Activated T-cell treated with anti-CD3 and anti-CD28 coated beads, Interleukin-2, amount 50 U/mL, for 4 hours (primary cell): ENCODE measurements at regions not wholly inside any gene's neighbourhood (a gene's known extent, or its start where the extent isn't known, plus 50 kb on each side); places are given as distances from the start of the nearest gene placed in this dataset.

Experiments used
- ATAC-seq, 2 donors: fragments of 200-7000 bp; cut with Tn5 transposase; one replicate each; pipeline ENCODE4 v1.10.0; 2021
- DNase-seq: peaks from one replicate; pipeline ENCODE4 v3.0.0-alpha.2; 2020
- H3K27me3 Mint-ChIP-seq: one replicate; pipeline ENCODE4 v1.8.0; 2021; ENCODE audit warnings: low read depth, mixed read lengths
- H3K36me3 Mint-ChIP-seq: one replicate; pipeline ENCODE4 v1.8.0; 2022; ENCODE audit warnings: mixed read lengths; ENCODE audit not compliant: insufficient read depth
- H3K4me1 Mint-ChIP-seq: one replicate; pipeline ENCODE4 v1.8.0; 2021; ENCODE audit warnings: low read depth, mixed read lengths
- H3K4me3 Mint-ChIP-seq: one replicate; pipeline ENCODE4 v1.8.0; 2021; ENCODE audit warnings: mild to moderate bottlenecking, moderate library complexity, mixed read lengths
- H3K9me3 Mint-ChIP-seq: one replicate; pipeline ENCODE4 v1.8.0; 2021; ENCODE audit warnings: mixed read lengths

GRCh38 chr4:181307824-181308223 is 935.4 kb upstream of the TENM3 start:
- no peak for ATAC-seq
- H3K4me1 Mint-ChIP-seq = no peaks in the 10 kb centered on the region
- no peak overlapping the region for H3K4me3 Mint-ChIP-seq
- H3K9me3 Mint-ChIP-seq = no peaks in the 10 kb centered on the region
- no peaks in the 10 kb centered on the region for H3K27me3 Mint-ChIP-seq
- DNase-seq = no peak
- H3K36me3 Mint-ChIP-seq = no peaks in the 10 kb centered on the region

- no peaks in the 10 kb centered on the region for H3K36me3 Mint-ChIP-seq
- H3K4me1 Mint-ChIP-seq = no peaks in the 10 kb centered on the region
- DNase-seq (no peak), ATAC-seq (no peak)
- H3K9me3 Mint-ChIP-seq = no peaks in the 10 kb centered on the region
- no peaks in the 10 kb centered on the region for H3K27me3 Mint-ChIP-seq
- no peak overlapping the region for H3K4me3 Mint-ChIP-seq
Measured at GRCh38 chr4:181308476-181309312, 934.5 kb upstream of the TENM3 start.

DNA sequence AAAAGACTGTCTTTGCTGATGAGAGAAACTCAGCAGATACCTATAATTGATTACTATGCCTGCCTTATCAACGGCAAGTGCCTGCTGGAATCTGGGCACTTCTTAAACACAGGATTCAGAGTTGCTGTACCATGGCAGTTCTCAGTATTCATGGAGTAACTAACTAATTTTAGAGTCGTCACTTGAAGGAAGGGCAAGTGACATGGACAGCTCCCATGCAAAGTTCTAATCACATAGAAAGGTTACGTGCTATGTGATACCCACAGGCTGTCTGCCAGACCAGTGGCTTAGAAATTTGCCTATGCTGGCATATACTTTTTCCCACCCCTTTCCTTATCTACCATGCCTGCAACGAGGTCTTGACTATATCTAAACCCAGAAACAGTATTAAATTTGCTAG is 931.1 kb upstream of the TENM3 start:
- DNase-seq (no peak), ATAC-seq (no peak)
- Mint-ChIP-seq H3K27me3 (no peaks in the 10 kb centered on the region), H3K9me3 (no peaks in the 10 kb centered on the region), H3K4me3 (no peak overlapping the region), H3K4me1 (no peaks in the 10 kb centered on the region), H3K36me3 (no peaks in the 10 kb centered on the region)

DNA sequence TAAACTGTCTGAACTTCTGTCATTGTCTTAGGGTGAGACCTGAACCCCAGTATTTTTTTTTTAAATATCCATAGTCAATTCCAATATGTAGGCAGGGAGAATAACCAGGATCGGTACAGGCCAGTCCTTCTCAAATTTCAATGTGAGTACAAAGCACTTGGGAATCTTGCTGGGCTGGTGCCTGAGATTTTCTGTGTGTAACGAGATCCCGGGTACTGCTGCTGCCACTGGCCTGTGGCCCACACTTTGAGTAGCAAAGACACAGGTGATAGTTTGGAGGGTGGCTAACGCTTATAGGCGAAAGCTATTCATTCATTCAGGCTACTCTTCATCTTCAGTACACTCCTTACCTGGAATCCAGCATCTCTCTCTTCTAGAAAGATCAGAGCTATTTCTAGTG is 923.6 kb upstream of the TENM3 start:
- H3K9me3 Mint-ChIP-seq = no peaks in the 10 kb centered on the region
- no peak for DNase-seq
- no peak overlapping the region for H3K4me3 Mint-ChIP-seq
- ATAC-seq = no peak
- no peaks in the 10 kb centered on the region for H3K27me3 Mint-ChIP-seq
- H3K36me3 Mint-ChIP-seq = no peaks in the 10 kb centered on the region
- no peaks in the 10 kb centered on the region for H3K4me1 Mint-ChIP-seq

- no peak overlapping the region for H3K4me3 Mint-ChIP-seq
- no peak for DNase-seq
- peaks cover 10% of the 10 kb centered on the region for H3K9me3 Mint-ChIP-seq
- H3K36me3 Mint-ChIP-seq = no peaks in the 10 kb centered on the region
- no peaks in the 10 kb centered on the region for H3K4me1 Mint-ChIP-seq
- ATAC-seq = no peak
- H3K27me3 Mint-ChIP-seq = no peaks in the 10 kb centered on the region
Measured at GRCh38 chr4:181323061-181323460, 920.1 kb upstream of the TENM3 start.

DNA sequence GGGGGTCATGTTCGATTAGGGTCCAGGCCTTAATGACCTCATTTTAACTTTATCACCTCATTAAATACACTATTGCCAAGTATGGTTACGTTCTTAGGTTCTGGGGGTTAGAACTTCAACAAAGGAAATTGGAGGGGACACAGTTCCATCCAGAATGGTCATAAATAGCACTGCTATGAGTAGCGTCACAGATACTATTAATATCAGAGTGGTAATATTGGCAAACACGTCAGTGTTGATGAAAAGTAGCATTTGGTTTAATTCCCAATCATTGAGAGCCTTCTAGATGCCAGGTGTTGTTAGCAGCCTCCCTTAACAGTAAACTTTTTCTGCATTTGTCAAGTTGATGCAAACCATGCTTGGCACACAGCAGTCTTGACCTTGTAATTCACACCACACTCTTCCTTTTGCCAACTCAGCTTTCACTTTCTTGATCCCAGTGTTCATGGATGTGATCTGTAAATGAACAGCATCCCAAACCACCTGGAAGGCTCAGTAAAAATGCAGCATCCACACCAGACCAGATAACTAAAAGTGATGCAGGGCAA is 912.5 kb upstream of the TENM3 start:
- Mint-ChIP-seq H3K9me3 (peaks cover 16% of the 10 kb centered on the region), H3K27me3 (no peaks in the 10 kb centered on the region), H3K36me3 (no peaks in the 10 kb centered on the region), H3K4me1 (no peaks in the 10 kb centered on the region), H3K4me3 (no peak overlapping the region)
- ATAC-seq (no peak), DNase-seq (no peak)

DNA sequence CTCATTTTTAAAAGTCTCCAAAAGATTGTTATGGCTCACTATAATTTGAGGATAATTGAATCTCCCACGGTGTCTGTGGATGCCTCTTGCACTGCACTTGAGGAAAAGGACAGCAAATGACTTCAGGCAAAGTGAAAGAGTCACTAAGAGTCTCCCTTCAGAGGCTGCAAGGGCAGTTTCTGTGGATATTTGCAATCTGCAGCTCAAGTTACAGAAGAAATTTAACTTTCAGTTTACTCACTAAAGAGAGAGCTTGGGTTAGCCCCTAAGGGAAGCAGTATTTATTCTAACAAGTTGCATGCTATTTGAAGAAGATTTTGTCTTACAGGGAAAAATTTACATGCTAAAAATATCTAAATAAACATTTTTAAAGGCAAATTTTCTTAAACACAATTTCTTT is 912.0 kb upstream of the TENM3 start:
- DNase-seq = no peak
- no peak overlapping the region for H3K4me3 Mint-ChIP-seq
- ATAC-seq = no peak
- H3K9me3 Mint-ChIP-seq = peaks cover 16% of the 10 kb centered on the region
- no peaks in the 10 kb centered on the region for H3K4me1 Mint-ChIP-seq
- no peaks in the 10 kb centered on the region for H3K36me3 Mint-ChIP-seq
- H3K27me3 Mint-ChIP-seq = no peaks in the 10 kb centered on the region

DNA sequence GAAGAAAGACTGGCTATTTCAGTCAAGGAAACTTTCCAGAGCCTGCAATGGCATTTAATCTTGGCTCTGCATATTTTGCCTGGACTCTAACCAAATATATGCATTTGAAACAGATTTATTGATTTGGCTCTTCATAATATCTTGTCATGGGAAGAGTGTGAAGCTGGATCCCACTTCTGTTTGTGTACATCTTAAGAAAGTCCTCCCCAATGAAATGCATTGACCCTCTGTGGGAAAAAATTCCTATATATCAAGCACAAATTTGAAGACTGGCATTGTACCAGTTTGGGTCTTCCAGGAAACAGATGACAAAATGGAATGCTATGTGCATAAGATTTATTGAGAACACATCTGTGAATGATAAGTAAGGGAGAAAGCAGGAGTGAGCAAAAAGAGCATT is 897.3 kb upstream of the TENM3 start:
- no peaks in the 10 kb centered on the region for H3K4me1 Mint-ChIP-seq
- H3K36me3 Mint-ChIP-seq = no peaks in the 10 kb centered on the region
- ATAC-seq = no peak
- H3K4me3 Mint-ChIP-seq = no peak overlapping the region
- H3K9me3 Mint-ChIP-seq = peaks cover 5% of the 10 kb centered on the region
- no peaks in the 10 kb centered on the region for H3K27me3 Mint-ChIP-seq
- no peak for DNase-seq

DNA sequence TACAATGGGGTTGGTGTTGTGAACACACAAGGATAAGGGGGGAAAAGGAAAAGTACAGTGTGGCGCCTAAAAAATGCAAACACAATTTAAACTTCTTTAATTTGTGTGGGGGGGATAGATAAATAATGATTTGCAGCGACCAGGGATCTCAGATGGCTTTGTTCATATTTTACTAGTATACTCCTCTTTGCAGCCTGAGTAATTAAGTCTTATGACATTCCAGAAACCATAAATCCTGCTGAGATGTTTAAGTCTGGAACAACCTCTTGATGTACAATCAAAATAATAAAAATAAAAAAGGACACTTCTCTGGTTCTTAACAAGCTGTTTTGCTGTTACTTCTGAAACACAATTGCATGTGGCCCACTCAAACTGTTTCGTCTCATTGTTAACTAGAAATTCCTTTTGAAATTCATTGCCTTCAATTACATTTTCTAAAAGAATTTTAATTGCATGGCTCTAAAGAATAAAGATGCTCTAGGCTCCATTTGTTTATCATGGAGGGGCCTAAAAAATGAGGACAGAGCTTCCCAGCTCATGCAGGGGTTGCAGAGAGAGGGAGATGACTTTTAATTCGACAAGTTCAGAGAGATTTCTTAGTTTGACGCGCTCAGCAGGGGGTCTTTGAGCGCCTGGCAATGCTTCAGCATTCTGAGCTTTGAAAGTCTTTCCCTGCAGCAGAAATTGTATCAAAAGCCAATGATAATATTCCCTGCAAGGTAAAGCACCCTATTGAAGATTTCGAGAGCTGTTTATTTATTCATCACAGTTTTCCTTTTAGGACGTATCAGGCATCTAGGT is 892.4 kb upstream of the TENM3 start:
- Mint-ChIP-seq H3K4me3 (no peak overlapping the region), H3K36me3 (no peaks in the 10 kb centered on the region), H3K9me3 (peaks cover 5% of the 10 kb centered on the region), H3K27me3 (no peaks in the 10 kb centered on the region), H3K4me1 (no peaks in the 10 kb centered on the region)
- DNase-seq (no peak), ATAC-seq (no peak)

- H3K4me1 Mint-ChIP-seq = no peaks in the 10 kb centered on the region
- no peaks in the 10 kb centered on the region for H3K27me3 Mint-ChIP-seq
- DNase-seq = no peak
- no peaks in the 10 kb centered on the region for H3K36me3 Mint-ChIP-seq
- no peak overlapping the region for H3K4me3 Mint-ChIP-seq
- peaks cover 4% of the 10 kb centered on the region for H3K9me3 Mint-ChIP-seq
- ATAC-seq = no peak
Measured at GRCh38 chr4:181364504-181364903, 878.7 kb upstream of the TENM3 start.

DNA sequence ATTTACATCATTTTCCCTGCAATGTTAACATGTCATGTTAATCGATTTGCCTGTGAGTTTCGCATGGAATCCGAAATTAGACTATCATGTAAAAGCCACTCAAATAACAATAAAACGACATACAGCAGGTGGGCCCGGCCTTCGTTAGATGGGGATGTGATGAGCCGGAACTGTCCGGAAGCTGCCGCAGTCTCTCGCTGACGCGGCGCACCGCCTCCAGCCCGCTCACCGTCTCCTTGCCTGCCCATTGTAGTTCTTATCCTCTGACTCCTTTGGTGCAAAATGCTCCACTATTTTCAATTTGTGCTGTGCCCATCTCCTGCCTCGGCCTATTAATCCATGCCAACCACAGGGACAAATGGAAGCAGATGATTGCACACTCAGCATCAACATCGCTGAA is 877.5 kb upstream of the TENM3 start:
- Mint-ChIP-seq H3K27me3 (no peaks in the 10 kb centered on the region), H3K4me3 (no peak overlapping the region), H3K9me3 (peaks cover 4% of the 10 kb centered on the region), H3K4me1 (no peaks in the 10 kb centered on the region), H3K36me3 (no peaks in the 10 kb centered on the region)
- no peak for DNase-seq
- no peak for ATAC-seq

DNA sequence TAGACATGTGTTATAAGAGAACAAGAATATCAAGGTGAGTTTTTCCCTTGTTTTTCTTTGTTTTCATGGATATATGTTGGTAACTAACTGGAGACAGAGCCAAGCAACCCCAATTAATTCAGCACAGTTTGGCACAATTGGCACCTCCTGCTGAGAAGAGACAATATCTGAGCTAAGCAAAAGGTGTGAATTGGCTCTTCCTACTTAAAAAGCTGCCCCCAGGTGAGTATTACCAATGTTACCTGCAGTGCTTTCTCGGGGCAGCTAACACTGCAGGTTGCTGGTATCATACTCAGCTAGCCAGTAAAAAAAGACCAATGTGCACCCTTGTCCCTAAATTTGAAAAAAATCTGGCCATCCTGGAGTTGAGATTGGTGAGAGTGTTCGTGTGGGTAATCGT is 871.2 kb upstream of the TENM3 start:
- ATAC-seq (no peak), DNase-seq (no peak)
- no peaks in the 10 kb centered on the region for H3K36me3 Mint-ChIP-seq
- no peak overlapping the region for H3K4me3 Mint-ChIP-seq
- H3K9me3 Mint-ChIP-seq = no peaks in the 10 kb centered on the region
- H3K4me1 Mint-ChIP-seq = no peaks in the 10 kb centered on the region
- no peaks in the 10 kb centered on the region for H3K27me3 Mint-ChIP-seq

DNA sequence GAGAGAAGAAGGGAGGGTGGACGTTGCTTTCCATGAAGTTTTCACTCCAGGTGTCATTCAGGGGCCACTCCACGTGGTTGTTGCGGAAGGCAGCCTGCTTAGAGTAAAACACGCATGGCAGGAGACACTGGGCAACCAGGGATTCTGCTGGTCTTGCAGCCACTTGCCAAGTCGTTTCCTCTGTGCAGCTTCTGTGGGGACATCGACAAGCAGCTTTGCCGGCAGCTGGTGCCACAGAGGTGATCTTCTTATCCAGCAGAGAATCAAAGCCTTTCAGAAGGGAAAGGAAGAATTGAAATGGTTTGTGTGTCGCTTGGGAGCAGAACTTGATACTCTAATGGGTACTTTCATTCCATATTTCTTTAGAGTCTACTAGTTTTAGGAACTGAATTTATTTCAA is 867.1 kb upstream of the TENM3 start:
- Mint-ChIP-seq H3K4me3 (no peak overlapping the region), H3K27me3 (no peaks in the 10 kb centered on the region), H3K4me1 (no peaks in the 10 kb centered on the region), H3K36me3 (no peaks in the 10 kb centered on the region), H3K9me3 (peaks cover 2% of the 10 kb centered on the region)
- DNase-seq (no peak), ATAC-seq (no peak)

DNA sequence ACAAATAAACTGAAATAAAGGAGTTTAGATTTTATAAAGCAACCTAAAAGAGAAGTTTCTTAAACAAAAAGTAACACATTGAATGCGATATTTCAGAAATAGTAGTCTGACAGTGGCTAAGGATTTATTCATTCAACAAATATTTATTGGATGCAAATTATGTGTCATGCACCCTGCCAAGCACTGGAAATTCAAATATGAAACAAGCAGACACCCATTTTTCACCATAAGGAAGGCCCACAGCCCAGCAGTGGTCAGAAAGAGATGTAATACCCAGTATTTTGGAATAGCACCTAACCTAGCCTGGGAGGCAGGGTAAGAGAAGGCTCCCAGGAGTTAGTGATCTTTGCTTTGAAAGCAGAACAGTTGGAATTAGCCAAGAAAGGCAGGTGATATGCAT is 855.1 kb upstream of the TENM3 start:
- Mint-ChIP-seq H3K4me3 (no peak overlapping the region), H3K36me3 (no peaks in the 10 kb centered on the region), H3K27me3 (no peaks in the 10 kb centered on the region), H3K4me1 (no peaks in the 10 kb centered on the region), H3K9me3 (peaks cover 4% of the 10 kb centered on the region)
- ATAC-seq (no peak), DNase-seq (no peak)

DNA sequence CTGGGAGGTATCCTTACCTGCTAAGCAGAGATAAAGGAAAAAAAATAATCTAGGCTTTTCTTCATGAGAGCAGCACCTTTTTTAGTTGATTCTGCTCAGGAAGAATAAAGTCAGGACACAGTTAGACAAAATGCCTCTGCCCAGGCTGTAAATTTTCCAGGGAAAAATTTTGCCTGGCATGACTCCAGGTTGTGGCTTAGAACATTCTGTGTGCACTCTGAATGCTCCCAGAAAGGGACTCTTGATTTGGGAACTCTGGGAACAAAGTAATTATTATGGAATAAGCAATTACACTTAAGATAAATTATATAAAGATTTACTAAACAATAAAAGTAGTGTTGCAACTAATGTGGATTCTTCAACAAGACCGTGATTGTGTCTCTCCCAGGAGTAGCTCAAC is 826.2 kb upstream of the TENM3 start:
- ATAC-seq = no peak

More for the DNA sequence above, 826.2 kb upstream of the TENM3 start:
- no peak for DNase-seq
- Mint-ChIP-seq H3K27me3 (no peaks in the 10 kb centered on the region), H3K36me3 (no peaks in the 10 kb centered on the region), H3K4me3 (no peak overlapping the region), H3K4me1 (no peaks in the 10 kb centered on the region), H3K9me3 (peaks cover 7% of the 10 kb centered on the region)
